Brain pericyte (primary cell): ENCODE measurements at regions not wholly inside any gene's neighbourhood (a gene's known extent, or its start where the extent isn't known, plus 50 kb on each side); places are given as distances from the start of the nearest gene placed in this dataset.
"Not testable (repeated sequence)": the region's sequence is repeated elsewhere in the genome, so short reads cannot be mapped to it uniquely, and the experiment has no call there.

ENCODE experiments used
- DNase-seq: peaks from one replicate; pipeline ENCODE4 v3.0.0-alpha.2; 2012; ENCODE audit warnings: low read depth, low spot score

DNA sequence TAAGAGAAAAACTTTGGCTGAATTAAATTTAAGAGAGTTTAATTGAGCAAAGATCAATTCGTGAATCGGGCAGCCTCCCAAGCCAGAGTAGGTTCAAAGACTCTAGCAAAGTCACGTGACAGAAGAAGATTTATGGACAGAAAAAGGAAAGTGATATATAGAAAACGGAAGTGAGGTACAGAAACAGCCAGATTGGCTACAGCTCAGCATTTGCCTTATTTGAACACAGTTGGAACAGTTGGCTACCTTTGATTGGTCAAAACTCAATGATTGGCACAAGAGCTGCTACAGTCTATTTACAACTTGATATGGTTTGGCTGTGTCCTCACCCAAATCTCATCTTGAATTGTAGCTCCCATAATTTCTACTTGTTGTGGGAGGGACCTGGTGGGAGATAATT, 102.6 kb downstream of the PLG start:
- DNase-seq = no peak

DNA sequence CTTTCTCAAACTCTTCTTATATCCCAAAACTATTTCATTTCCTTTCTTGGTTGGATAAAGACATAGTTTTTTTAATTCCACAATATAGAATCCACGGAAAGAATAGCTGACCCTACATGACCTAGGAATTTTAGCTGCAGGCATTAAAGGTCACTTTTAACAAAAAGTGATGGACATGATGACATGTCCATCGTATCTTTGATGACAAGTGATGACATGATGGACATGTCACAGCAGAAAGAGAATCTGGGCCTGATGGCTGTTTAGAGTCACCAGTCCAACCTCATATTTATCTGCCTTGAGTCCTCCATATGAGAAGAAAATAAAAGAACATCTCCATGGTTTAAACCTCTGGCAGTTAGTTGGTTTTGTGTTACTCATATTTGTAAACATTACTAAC, 106.2 kb downstream of the PLG start:
- no peak for DNase-seq

DNA sequence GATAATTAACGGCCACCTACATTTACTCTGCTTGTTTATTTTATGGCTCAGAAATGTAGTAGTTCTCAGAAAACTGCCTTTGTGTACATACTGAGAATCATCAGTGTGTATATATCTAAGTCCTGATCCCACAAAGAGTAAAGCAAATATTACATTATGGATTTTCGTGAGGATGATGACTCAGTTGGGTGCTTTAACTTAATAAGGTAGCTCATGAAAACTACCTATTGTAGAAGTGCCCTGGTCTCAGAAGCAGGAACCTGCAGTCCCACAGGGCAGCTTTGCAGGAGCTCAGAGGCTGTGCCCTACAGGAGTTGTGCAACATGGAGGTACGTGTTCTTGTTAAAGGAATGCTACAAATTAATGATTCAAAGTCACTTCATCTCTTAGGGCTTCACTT, 108.2 kb downstream of the PLG start:
- DNase-seq = no peak

DNA sequence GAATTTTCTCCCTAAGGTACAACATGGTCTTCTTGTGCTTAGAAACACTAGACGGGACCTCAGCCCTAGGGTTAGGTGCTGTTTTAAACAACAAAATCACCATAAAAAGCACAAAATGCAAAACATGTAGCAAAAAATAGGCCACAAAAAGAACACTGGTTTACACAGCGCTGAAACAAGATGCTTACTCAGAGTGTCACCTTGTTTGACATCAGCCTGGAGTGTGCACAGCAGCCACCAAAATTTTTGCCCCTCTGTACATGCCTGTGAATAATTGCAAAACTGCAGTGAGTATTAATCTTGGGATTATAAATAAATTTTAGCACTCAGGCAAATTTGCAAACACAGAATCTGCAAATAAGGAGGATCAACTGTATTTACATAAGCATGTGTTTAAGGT, 110.1 kb downstream of the PLG start:
- DNase-seq = no peak

DNA sequence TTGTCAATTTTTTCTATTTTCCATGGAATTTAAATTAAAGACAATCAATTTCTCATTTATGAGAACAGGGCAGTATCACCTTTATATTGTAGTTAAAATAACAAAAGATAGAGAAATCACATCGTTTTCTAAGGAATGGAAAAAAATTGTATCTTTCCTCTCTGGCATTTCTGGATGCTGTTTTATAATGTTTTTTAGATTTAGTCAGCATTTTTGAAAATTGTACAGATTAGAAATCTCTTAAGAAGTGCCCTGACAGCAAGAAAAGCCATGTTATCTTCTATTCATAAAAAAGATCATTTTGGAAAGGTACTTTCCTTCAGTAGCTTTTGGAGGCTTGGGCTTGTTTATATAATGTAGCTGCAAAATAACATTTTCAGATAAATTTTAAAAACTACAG, 116.9 kb downstream of the PLG start:
- no peak for DNase-seq

DNA sequence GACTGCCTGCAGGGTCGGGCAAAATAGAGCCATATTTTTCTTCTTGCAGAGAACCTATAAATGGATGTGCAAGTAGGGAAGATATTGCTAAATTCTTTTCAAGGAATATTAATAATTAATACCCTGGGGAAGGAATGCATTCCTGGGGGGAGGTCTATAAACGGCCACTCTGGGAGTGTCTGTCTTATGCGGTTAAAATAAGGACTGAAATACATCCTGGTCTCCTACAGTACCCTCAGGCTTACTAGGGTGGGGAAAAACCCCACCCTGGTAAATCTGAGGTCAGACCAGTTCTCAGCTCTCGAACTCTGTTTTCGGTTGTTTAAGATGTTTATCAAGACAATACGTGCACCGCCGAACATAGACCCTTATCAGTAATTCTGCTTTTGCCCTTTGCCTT, 118.6 kb downstream of the PLG start:
- not testable (repeated sequence) for DNase-seq

DNA sequence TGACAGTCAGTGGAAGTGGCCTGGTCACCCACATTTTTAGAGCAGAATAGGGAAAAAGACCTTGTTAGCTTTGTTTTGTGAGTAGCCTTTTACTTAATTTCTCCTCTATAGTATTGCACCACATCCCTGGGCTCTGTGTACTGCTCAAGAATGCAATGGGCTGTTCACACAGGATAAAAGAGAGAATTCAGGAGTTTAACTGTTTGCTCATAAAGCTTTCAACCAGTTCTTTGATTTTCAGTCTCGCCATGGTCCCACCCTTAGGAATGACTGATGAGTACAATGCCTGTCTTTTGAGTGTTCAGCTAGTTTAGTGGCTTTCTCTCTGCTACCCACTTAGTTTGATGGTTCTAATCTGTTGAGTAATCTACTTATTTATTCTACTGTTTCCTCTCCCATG, 129.7 kb downstream of the PLG start:
- DNase-seq = no peak

DNA sequence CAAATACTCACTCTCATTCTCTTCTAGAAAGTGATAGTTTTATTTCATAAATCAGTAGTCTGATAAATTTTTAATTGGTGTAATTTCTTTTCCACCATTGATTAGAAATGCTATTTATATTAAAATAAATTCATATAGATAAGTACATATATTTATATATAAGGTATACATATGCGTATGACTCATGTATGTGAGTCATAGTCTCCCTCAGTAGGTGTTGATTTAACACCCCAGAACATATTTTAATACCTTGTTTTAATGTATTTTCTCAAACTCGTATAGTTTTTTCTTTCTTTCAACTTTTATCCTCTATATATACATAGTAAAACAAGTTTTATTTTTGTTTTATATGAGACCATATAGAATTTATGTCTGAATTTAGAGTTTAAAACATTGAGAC, 130.4 kb downstream of the PLG start:
- no peak for DNase-seq

DNA sequence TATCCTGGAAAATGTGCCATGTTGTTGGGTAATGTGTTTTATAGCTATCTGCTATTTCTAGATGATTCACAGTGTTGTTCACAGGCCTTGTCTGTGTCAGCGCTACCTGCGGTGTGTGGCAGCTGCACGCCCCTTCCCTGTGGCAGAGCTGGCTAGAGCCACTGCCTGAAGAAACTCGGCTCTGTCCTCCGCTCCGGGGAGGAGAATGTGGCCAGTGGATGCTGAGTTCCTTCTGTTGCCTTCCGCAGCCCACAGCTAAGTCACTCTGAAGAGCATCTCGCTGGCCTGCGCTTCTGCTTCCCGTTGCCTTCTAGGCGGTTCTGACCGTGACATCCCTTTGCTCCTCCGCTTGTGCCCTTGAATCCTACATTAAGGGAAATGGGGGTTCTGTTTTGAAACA, 135.1 kb downstream of the PLG start:
- DNase-seq = no peak

DNA sequence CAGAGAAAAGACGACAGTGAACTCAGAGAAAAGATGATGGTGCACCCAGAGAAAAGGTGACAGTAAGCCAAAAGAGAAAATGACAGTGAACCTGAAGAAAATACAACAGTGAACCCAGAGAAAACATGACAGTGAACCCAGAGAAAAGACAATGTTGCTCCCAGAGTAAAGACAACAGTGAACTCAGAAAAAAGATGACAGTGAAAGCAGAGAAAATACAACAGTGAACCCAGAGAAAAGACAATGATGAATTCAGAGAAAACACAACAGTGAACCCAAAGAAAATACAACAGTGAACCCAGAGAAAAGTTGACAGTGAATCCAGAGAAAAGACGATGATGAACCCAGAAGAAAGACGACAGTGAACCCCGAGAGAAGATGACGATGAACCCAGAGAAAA, 140.5 kb upstream of the MAP3K4 start:
- no peak for DNase-seq

DNA sequence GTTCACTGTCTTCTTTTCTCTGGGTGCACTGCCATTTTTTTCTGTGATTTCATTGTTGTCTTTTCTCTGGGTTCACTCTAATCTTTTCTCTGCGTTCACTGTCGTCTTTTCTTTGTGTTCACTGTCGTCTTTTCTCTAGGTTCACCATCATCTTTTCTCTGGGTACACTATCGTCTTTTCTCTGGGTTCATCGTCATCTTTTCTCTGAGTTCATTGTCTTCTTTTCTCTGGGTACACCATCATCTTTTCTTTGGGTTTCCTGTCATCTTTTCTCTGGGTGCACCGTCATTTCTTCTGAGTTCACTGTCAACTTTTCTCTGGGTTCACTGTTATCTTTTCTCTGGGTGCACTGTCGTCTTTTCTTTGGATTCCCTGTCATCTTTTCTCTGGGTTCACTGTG, 137.6 kb upstream of the MAP3K4 start:
- no peak for DNase-seq

DNA sequence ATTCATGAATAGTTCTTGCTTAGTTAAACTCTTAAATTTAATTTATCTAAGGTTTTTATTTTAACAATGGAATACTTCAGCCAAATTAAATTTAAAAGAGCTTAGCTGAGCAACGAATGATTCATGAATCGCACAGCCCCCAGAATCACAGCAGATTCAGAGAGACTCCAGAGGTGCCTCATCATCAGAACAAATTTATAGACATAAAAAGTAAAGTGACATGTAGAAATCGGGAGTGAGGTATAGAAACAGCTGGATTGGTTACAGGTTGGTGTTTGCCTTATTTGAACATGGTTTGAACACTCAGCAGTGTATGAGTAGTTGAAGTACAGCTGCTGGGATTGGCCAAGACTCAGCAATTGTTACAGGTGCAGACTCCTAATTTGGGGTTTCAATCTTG, 132.7 kb upstream of the MAP3K4 start:
- no peak for DNase-seq

DNA sequence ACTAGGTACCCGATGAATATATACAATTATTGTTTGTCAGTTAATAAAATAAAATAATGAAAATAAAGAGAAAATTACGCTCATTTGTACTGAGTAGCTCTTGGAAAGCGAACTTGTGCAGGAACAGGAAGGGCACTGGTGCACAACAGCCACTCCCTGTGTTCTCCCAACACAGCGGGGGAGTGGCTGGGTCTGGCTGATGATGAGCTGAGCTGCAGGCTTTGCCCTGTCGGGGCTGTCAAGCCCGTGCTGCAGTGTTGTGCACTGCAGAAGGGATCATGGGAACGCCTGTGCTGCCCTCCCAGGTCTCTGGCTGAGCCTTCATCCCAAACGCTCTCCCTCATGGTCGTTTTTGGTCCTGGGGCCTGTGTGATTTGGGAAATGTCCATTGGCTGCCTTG, 131.7 kb upstream of the MAP3K4 start:
- DNase-seq = no peak

DNA sequence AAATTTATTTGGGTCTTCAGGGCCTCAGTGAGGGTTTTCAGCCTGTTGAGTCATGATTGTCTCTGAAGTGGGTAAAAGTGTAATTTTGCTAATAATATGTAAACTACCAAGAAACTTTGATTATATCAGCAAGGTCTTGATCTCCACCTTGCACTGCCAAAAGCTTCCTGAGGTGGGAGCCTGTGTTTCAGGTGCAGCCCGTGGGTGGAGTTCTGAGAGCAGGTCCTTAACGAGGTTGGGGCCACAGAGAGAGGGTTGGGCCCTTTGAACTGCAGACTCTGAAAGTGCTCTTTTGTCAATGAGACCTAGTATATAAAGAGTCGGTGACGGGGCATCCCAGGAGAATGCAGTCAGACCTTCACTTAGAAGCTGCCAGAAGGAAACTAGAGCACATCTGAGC, 129.7 kb upstream of the MAP3K4 start:
- DNase-seq = no peak

DNA sequence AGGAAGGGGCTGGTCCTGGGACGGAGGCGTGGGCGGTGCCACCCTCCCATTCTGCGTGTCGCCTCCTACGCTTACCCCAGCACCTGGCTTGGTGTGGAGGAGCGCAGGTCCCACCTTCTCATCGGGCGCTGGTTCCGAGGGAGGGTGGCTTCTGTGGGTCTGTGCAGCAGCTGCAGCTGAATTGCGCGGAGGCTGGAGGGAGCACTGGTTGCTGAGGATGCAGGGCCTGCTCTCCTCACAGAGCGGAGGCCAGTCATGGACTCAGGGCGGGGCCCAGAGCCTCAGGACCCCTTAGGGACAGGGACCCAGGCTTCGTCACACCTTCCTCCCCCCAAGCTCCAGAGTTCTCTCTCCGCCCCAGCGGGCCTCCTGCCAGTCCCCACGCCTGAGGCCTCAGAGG, 127.8 kb upstream of the MAP3K4 start:
- DNase-seq = no peak

DNA sequence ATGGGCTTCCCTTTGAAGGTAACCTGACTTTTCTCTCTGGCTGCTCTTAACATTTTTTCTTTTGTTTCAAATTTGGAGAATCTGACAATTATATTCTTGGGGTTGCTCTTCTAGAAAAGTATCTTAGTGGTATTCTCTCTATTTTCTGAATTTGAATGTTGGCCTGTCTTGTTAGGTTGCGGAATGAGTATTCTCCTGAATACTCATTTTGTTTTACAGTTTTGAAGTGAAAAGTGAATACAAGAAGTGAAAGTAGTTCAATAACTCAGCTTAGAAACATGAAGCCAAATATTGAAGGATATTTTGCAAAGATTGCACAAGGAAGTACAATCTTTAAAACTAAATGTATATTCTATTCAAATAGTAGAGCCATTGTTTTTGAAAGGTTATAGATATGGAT, 120.2 kb upstream of the MAP3K4 start:
- no peak for DNase-seq

DNA sequence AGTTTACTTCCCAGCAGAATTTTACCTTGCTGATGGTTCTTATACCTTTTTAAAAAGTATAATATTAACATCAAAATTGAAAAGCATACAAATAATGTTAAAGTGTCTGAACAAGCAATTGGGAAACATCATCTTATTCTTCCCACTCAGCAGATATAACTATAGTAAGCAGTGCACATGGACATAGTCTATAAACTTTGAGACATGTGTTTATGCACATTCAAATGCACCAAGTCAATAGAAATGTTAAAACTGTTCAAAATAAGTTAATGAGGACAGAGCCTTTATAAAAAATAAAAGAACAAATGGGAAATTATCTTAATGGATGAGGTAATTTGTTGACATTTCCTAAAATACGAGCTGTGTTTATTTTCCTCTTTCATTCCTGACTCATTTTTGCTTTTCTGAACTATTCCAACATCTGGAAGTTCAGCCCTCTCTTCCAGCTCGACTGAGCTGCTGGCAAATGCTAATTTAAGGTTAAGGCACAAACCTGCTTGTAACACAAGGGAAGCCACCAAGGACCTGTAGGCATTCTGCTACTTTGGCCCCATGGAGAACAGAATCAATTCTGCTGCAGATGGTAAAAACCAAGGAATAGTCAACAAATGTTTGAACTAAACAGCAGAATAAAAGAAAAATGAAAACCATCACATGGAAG, 110.3 kb upstream of the MAP3K4 start:
- no peak for DNase-seq

DNA sequence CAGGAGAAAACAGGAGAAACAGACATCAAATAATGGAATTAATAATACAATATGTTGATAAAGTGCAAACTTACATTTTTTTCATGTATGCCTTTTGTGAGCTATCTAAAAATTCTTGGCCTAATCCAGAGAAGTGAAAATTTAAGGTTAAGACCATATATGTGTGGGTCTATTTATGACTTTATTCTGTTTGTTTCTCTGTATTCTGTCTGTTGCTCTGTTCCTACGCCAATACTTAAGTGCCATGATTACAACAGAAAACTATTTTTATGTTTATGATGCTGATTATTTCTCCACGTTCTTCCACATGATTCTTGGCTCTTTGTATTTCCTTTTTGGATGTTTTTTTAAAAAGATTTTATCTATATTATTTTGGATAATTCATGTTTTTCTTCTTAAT, 109.6 kb upstream of the MAP3K4 start:
- no peak for DNase-seq

DNA sequence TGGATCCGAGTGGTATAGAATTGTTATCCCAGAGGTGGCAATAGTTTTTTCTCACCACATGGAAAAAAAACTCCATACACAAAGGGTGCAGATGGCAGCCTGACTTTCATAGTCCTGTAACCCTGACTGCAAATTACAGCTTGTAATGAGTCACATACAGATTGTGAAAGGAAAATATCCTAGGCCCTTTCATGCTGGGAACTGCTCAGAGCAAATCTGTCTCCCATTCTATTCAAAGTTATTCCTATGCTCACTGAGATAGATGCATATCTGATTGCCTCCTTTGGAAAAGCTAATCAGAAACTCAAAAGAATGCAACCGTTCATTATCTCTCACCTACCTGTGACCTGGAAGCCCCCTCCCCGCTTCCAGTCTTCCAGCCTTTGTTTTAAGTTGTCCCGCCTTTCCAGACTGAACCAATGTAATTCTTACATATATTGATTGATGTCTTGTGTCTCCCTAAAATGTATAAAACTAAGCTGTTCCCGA, 108.7 kb upstream of the MAP3K4 start:
- no peak for DNase-seq

DNA sequence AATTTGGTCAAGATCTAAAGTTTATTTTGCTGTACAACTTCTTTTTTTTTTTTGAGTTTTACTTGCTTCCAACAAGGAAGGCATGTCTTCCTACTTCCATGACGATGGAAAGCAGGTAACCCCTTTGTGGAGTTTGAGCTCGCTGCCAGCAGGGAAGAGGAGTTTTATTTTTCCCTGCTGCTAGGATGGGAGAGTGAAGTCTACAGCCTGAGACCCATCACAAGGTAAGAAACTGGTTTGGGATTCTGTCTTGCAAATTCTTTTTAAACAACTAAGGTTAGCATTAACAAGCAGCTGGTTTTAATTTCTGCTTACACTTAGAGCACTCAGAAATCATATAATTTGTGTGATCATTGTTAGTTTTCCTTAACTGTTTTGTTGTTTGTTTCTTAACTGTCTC, 108.0 kb upstream of the MAP3K4 start:
- no peak for DNase-seq

DNA sequence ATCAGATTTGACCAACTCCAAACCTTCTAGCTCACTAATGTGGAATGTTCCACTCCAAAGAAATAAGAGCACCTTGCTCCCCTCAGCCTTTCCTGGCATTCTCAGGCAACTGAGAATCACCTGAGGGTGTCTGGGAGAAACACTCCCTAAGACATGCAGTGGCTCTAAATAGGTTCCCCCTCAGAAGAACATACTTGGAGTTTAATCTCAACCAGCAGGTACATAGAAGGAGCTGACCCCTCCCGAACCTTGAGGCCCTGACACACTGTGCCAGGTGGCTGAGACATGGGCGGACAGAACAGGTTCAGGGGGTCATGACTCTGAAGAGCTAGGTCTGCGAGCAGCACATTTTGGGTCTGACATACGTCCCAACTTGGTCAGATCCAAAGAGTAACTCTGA, 107.6 kb upstream of the MAP3K4 start:
- no peak for DNase-seq

DNA sequence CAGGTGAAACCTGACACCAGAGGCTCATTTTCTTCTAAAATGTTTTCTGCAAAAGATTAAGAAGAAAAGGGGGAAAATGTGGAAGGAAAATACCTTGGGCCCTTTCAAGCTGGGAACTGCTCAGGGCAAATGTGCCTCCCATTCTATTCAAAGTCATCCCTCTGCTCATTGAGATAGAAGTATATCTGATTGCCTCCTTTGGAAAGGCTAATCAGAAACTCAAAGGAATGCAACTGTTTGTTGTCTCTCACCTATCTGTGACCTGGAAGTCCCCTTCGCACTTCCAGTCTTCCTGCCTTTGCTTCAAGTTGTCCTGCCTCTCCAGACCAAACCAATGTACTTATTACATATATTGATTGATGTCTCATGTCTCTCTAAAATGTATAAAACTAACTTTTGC, 102.4 kb upstream of the MAP3K4 start:
- DNase-seq = not testable (repeated sequence)

DNA sequence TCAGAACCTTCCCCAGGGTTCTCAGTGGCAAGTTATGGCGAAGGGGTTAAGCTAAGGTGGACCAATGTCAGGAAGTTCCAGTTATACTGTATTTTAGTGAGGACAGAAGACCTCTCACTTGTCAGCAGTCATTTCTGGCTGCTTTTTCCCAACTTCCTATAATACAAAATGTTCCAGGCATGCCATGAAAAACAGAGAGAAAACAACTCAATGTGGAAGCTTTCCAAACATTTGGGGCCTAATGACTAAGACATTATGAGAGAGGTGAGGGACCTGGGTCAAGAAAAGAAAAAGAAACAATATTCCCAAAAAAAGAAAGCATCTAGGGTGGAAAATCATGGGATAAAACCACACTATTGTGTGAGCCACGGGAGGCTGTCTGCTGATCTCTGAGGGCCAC, 99.9 kb upstream of the MAP3K4 start:
- no peak for DNase-seq

DNA sequence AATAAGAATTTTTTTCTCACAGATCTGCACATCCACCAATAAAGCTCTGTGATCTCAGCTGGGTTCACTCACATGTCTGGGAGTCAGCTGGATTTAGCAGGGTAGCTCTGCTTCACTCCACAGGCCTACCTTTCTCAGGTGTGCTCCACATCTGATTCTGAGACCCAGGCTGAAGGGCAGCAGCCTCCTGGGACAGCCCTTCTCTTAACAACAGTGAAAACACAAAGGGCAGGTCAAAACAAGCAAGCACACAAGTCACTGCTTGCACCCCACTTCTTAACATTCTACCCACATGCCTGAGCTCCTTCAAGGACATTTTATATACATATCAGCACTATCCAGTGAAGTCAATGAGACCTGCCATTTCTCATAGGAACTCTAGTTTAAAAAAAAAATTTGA, 96.0 kb upstream of the MAP3K4 start:
- DNase-seq = no peak
